ENCODE measurements at regions not wholly inside any gene's neighbourhood (a gene's known extent, or its start where the extent isn't known, plus 50 kb on each side); places are given as distances from the start of the nearest gene placed in this dataset.

DNA sequence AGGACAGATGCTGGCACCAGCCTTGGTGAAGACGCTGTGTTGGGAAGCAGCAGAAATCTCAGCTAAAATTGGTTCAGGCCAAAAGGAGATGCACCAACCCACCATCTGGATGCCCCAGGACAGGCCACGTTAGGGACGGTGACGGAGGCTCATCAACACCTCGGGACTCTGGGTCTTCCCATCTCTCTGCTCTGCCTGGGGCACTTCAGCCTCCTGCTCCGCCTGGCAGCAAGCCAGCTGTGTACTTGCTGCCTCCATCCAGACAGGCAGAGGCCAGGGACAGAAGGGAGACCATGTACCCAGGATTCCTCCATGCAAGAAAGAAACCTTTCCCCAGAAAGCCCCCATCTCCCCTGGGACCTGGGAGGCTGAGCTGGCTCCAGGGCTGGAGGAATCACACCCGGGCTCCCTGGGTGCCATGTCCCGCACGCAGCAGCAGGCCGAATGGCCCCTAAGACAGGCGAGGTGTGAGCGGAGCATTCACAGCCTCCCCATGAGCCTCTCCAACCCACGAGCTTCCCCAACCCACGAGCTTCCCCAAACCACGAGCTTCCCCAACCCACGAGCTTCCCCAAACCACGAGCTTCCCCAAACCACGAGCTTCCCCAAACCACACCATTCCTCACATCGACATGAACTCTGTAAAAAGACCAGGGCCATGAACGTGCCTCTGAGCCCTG, 274.5 kb downstream of the C16orf95 start:
- TF ChIP-seq, protein P1, sequence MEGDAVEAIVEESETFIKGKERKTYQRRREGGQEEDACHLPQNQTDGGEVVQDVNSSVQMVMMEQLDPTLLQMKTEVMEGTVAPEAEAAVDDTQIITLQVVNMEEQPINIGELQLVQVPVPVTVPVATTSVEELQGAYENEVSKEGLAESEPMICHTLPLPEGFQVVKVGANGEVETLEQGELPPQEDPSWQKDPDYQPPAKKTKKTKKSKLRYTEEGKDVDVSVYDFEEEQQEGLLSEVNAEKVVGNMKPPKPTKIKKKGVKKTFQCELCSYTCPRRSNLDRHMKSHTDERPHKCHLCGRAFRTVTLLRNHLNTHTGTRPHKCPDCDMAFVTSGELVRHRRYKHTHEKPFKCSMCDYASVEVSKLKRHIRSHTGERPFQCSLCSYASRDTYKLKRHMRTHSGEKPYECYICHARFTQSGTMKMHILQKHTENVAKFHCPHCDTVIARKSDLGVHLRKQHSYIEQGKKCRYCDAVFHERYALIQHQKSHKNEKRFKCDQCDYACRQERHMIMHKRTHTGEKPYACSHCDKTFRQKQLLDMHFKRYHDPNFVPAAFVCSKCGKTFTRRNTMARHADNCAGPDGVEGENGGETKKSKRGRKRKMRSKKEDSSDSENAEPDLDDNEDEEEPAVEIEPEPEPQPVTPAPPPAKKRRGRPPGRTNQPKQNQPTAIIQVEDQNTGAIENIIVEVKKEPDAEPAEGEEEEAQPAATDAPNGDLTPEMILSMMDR (IDR thresholded peaks at IDR 0.05; ENCODE audit: poor library complexity) = no peak
- no peak for TF ChIP-seq EZH2phosphoT487 (IDR thresholded peaks at IDR 0.05; ENCODE audit: low read depth, severe bottlenecking, unreplicated experiment)
- TF ChIP-seq EZH2 (IDR thresholded peaks at IDR 0.05; ENCODE audit: borderline replicate concordance) = no peak

Measured in hepatocyte (in vitro differentiated cells).